HG03066 (cell line): ENCODE measurements at regions not wholly inside any gene's neighbourhood (a gene's known extent, or its start where the extent isn't known, plus 50 kb on each side); places are given as distances from the start of the nearest gene placed in this dataset.
"Not testable (repeated sequence)": the region's sequence is repeated elsewhere in the genome, so short reads cannot be mapped to it uniquely, and the experiment has no call there.

Experiments
- ATAC-seq: cut with Tn5 transposase; IDR thresholded peaks from one replicate; pipeline ENCODE4 v1.9.1; 2021; ENCODE audit warnings: low read depth; ENCODE audit not compliant: unreplicated experiment

GRCh38 chr10:6833458-6834011 lies 253.5 kb upstream of the PRKCQ start:
- ATAC-seq: no peak

DNA sequence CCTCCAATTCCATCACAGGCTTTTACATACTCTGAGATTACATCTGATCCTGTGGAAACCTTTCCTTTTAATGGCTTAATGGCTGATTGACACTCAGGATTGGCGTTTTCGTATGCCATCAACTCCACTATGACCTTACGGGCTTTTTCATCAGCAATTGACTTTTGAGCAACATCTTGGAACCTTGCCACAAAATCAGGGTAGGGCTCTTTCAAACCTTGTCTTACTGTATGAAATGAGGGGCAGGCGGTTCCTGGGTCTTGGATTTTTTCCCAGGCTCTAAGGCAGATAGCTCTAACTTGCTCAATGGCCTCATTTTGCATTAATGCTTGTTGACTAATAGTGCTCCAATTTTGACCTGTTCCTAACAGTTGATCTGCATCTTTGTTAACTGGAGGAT lies 250.9 kb upstream of the PRKCQ start:
- ATAC-seq: not testable (repeated sequence)

DNA sequence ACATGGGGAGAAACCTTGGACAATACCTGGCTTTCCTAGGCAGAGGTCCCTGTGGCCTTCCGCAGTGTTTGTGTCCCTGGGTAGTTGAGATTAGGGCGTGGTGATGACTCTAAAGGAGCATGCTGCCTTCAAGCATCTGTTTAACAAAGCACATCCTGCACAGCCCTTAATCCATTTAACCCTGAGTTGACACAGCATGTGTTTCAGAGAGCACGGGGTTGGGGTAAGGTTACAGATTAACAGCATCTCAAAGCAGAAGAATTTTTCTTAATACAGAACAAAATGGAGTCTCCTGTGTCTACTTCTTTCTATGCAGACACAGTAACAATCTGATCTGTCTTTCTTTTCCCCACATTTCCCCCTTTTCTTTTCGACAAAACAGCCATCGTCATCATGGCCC lies 244.7 kb upstream of the PRKCQ start:
- not testable (repeated sequence) for ATAC-seq

GRCh38 chr10:6823770-6824169 lies 243.7 kb upstream of the PRKCQ start:
- ATAC-seq: no peak

GRCh38 chr10:6819301-6819700 lies 239.2 kb upstream of the PRKCQ start:
- ATAC-seq: no peak

- no peak for ATAC-seq
Observed at GRCh38 chr10:6817770-6818169, 237.7 kb upstream of the PRKCQ start.

DNA sequence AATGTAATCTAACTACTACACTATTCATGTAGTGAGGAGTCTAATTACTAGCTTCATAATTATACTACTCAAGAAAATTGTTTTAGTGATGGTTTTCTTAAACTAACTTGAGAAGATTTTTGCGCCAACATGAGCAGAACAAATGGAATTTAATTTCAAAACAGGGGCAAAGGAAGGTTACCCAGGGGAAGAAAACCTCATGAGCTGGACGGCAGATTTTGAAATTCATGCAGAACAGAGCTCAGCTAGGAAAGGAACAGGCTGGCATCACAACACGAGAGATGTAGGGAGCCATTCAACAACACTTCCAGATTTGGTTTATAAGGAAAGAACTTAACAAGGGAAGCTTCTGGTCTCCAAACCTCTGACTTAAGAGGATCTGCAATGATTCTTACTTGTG lies 235.3 kb upstream of the PRKCQ start:
- ATAC-seq: no peak

GRCh38 chr10:6813856-6814255 lies 233.8 kb upstream of the PRKCQ start:
- no peak for ATAC-seq

DNA sequence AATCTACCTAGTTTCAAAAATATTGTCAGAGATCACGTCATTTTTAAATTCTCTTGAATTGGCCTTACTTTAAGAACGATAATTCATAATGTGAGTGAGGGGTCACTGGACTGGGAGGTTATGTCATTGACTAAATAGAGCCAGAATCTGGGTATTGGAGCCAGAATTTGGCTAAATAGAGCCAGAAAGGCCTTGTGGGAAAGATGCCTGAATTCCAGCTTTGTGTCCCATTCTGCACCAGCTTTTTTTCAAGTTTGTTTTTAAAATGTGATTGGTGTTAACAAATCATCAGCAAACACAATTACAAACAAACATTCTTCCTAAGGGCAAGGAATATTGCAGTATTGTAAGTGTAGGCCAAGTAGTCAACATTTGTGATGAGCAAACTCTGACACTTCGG lies 233.2 kb upstream of the PRKCQ start:
- ATAC-seq: no peak

- ATAC-seq: no peak
Observed at GRCh38 chr10:6811153-6811552, 231.1 kb upstream of the PRKCQ start.

GRCh38 chr10:6803427-6803783 lies 223.3 kb upstream of the PRKCQ start:
- no peak for ATAC-seq

GRCh38 chr10:6802759-6803426 lies 222.8 kb upstream of the PRKCQ start:
- no peak for ATAC-seq

GRCh38 chr10:6796231-6796630 lies 216.2 kb upstream of the PRKCQ start:
- no peak for ATAC-seq

GRCh38 chr10:6795541-6795940 lies 215.5 kb upstream of the PRKCQ start:
- no peak for ATAC-seq

GRCh38 chr10:6794841-6795240 lies 214.8 kb upstream of the PRKCQ start:
- ATAC-seq: not testable (repeated sequence)

- ATAC-seq: no peak
Observed at GRCh38 chr10:6794441-6794840, 214.4 kb upstream of the PRKCQ start.

DNA sequence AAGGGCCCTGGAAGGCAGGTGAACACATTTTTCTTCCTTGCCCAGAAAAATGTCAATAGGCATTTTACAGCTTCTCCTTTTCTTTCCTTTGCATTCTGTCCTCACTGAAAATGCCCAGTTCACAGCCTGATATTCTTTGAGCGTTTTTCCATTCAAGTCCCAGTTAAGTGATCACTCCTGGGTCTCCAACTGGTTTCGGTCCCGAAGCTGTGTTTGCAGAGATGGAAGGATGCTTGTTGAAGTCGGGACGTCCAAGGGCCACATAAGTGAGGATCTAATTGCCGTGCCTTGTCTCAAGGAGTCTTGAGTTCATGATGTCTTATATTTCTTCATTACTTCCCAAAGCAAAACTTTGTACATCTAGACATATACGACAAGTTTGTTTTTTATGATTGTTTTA lies 208.7 kb upstream of the PRKCQ start:
- ATAC-seq: no peak

DNA sequence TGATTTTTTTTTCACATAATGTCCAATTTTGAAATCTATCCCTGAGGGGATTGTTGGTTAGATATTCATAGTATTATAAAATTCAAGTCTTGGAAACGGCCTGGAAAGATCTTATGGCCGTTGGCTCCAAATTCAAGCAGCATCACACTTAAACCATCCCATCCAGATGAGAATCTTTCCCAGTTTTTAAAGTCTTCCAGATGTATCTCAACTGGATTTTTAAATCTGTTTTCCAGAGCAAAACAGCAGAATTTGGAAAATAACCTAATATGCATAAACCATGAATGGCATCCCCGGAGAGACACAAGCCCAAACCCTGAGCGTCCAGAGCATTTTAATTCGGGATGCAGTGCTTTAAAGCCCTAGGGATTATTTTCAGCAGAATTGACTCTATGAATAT lies 208.2 kb upstream of the PRKCQ start:
- ATAC-seq: no peak

DNA sequence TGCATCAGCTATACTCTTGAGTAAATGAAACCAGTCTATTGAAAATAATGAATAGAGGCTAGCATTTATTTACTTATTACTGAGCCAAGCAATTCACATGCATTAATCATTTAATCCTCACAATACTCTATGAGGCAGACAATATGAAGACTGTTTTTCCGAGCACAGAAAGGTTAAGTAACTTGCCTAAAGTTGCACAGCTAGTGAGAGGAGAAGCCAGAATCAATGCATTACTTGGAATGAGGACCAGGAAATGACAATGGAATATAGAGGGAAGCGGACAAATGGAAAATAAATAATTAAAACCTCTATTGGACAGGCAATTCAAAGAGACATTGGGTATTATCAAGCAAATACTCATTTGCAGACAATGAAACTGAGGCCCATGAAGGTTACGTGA lies 207.6 kb upstream of the PRKCQ start:
- ATAC-seq: no peak

GRCh38 chr10:6787091-6787490 lies 207.0 kb upstream of the PRKCQ start:
- no peak for ATAC-seq

DNA sequence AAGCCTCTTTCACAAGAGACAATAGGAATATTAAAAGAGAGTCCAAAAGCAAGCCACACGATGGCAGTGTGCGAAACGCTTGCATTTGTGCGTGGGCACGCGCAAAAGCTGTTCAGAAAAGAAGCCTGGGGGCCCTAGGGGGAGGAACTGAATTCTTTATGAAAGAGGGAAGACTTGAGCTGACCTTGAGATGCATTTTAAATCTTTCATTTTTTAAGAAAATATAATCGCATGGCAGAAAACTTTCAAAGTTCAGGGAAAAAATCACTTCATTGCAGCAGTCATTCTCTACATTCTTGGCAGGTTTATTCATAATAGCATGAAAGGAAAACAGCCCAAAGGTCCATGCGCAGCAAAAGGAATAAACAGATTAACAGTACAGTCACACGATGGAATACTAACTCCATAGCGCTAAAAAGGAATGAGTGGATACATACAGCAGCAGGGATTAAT lies 206.5 kb upstream of the PRKCQ start:
- no peak for ATAC-seq

GRCh38 chr10:6784429-6784828 lies 204.4 kb upstream of the PRKCQ start:
- ATAC-seq: not testable (repeated sequence)

GRCh38 chr10:6783471-6783870 lies 203.4 kb upstream of the PRKCQ start:
- no peak for ATAC-seq
